ENCODE measurements at regions not wholly inside any gene's neighbourhood (a gene's known extent, or its start where the extent isn't known, plus 50 kb on each side); places are given as distances from the start of the nearest gene placed in this dataset.

DNA sequence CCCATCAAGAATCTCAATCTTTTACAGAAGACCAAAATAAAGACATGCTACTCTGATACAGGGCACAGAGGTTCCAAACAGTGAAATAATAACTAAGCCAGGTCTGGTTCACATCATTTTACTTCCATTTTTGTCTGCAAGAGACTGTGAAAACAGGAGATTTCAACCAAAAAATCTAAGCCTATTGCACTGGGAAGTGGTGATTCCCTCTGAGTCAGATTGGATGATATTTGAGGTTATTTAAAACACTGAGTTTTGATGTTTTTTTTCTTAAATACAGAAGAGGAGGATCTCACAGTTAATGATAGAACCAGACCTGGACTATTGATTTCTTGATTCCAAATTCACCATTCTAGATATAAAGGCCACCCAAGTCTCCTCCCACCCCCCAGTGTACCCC is 117.3 kb upstream of the FAM20A start:
- H3K9ac ChIP-seq (ENCODE audit: low read length in 3 of 3), result no peak overlapping the region
- no peak overlapping the region for H3K27ac ChIP-seq (ENCODE audit: low read depth in 2 of 2, low read length in 2 of 2)
- no peaks in the 10 kb centered on the region for H3K27me3 ChIP-seq (ENCODE audit: control insufficient read depth, insufficient read depth, low read length)
- H3K4me1 ChIP-seq (ENCODE audit: control insufficient read depth in 2 of 3, insufficient read depth in 2 of 3, low read depth in 1 of 3, low read length in 3 of 3), result no peaks in the 10 kb centered on the region
- TF ChIP-seq, protein P1, sequence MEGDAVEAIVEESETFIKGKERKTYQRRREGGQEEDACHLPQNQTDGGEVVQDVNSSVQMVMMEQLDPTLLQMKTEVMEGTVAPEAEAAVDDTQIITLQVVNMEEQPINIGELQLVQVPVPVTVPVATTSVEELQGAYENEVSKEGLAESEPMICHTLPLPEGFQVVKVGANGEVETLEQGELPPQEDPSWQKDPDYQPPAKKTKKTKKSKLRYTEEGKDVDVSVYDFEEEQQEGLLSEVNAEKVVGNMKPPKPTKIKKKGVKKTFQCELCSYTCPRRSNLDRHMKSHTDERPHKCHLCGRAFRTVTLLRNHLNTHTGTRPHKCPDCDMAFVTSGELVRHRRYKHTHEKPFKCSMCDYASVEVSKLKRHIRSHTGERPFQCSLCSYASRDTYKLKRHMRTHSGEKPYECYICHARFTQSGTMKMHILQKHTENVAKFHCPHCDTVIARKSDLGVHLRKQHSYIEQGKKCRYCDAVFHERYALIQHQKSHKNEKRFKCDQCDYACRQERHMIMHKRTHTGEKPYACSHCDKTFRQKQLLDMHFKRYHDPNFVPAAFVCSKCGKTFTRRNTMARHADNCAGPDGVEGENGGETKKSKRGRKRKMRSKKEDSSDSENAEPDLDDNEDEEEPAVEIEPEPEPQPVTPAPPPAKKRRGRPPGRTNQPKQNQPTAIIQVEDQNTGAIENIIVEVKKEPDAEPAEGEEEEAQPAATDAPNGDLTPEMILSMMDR (IDR thresholded peaks at IDR 0.05; ENCODE audit: borderline replicate concordance, extremely low read depth, insufficient read depth), result no peak
- DNase-seq (no peak), FAIRE-seq (no peak)
- no peaks in the 10 kb centered on the region for H3K9me3 ChIP-seq (ENCODE audit: control insufficient read depth in 2 of 3, insufficient read depth in 1 of 3, low read length in 3 of 3)
- H3K36me3 ChIP-seq (ENCODE audit: control insufficient read depth in 2 of 3, insufficient read depth in 3 of 3, low read length in 3 of 3), result no peaks in the 10 kb centered on the region
- intact Hi-C loops (cut with DNase I), result no loop called here
- H3K4me3 ChIP-seq (ENCODE audit: low read length in 3 of 3), result no peak overlapping the region

DNA sequence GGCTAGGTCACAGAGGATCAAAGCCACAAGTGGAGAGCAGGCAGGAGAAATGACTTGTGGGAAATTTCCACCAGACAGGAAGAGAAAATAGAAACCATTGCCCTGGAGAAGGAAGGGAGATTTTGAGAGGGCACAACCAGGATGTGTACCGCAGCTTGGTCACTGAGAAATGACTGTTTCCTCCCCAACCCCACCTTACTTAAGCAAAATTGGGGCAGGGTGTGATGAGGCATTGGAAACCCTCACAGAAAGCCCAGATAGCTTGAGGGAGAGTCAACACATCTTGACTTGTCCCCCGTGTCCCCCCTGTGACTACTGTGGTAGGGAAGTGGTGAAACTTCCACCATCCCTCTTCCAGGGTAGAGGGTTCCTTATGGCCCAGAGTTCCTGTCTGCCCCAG is 113.5 kb upstream of the FAM20A start:
- intact Hi-C loops (cut with DNase I), result no loop called here
- no peak overlapping the region for H3K4me3 ChIP-seq (ENCODE audit: low read length in 3 of 3)
- TF ChIP-seq, protein P1 (IDR thresholded peaks at IDR 0.05; ENCODE audit: borderline replicate concordance, extremely low read depth, insufficient read depth), result no peak

GRCh38 chr17:68711858-68712257 is 110.7 kb upstream of the FAM20A start:
- H3K9ac ChIP-seq (ENCODE audit: low read length in 3 of 3), result no peak overlapping the region
- TF ChIP-seq, protein P1 (IDR thresholded peaks at IDR 0.05; ENCODE audit: borderline replicate concordance, extremely low read depth, insufficient read depth), result no peak
- DNase-seq (no peak), FAIRE-seq (no peak)
- H3K9me3 ChIP-seq (ENCODE audit: control insufficient read depth in 2 of 3, insufficient read depth in 1 of 3, low read length in 3 of 3), result no peaks in the 10 kb centered on the region
- H3K4me3 ChIP-seq (ENCODE audit: low read length in 3 of 3), result no peak overlapping the region
- intact Hi-C loops (cut with DNase I), result no loop called here
- no peaks in the 10 kb centered on the region for H3K36me3 ChIP-seq (ENCODE audit: control insufficient read depth in 2 of 3, insufficient read depth in 3 of 3, low read length in 3 of 3)
- peaks cover 0 to 4% (median 0%) of the 10 kb centered on the region in 3 donors for H3K4me1 ChIP-seq (ENCODE audit: control insufficient read depth in 2 of 3, insufficient read depth in 2 of 3, low read depth in 1 of 3, low read length in 3 of 3)
- H3K27me3 ChIP-seq (ENCODE audit: control insufficient read depth, insufficient read depth, low read length), result no peaks in the 10 kb centered on the region
- no peak overlapping the region for H3K27ac ChIP-seq (ENCODE audit: low read depth in 2 of 2, low read length in 2 of 2)

More for the DNA sequence above, 113.5 kb upstream of the FAM20A start:
- Histone ChIP-seq H3K27me3 (ENCODE audit: control insufficient read depth, insufficient read depth, low read length) (no peaks in the 10 kb centered on the region), H3K27ac (ENCODE audit: low read depth in 2 of 2, low read length in 2 of 2) (no peak overlapping the region), H3K9me3 (ENCODE audit: control insufficient read depth in 2 of 3, insufficient read depth in 1 of 3, low read length in 3 of 3) (no peaks in the 10 kb centered on the region), H3K4me1 (ENCODE audit: control insufficient read depth in 2 of 3, insufficient read depth in 2 of 3, low read depth in 1 of 3, low read length in 3 of 3) (peaks cover 0 to 4% (median 0%) of the 10 kb centered on the region in 3 donors), H3K36me3 (ENCODE audit: control insufficient read depth in 2 of 3, insufficient read depth in 3 of 3, low read length in 3 of 3) (no peaks in the 10 kb centered on the region), H3K9ac (ENCODE audit: low read length in 3 of 3) (no peak overlapping the region)
- DNase-seq (no peak), FAIRE-seq (no peak)

DNA sequence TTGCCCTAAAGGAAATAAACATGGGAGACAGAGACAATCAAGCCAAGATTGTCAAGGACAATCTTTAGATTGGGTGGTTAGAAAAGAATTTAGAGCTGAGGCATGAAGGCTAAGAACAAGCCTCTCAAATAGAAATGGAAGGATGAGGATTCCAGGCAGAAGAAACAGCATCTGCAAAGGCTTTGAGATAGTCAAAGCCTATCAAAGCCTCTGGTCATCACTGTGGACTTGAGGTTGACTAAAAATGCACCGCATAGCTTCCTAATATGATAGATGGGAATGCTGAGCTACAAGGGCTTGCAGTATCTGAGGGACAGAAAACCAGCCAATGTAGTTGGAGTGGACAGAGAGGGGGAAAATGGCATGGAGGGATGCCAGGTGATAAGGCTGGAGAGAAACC is 109.8 kb upstream of the FAM20A start:
- Histone ChIP-seq H3K4me3 (ENCODE audit: low read length in 3 of 3) (no peak overlapping the region), H3K27me3 (ENCODE audit: control insufficient read depth, insufficient read depth, low read length) (no peaks in the 10 kb centered on the region), H3K36me3 (ENCODE audit: control insufficient read depth in 2 of 3, insufficient read depth in 3 of 3, low read length in 3 of 3) (no peaks in the 10 kb centered on the region), H3K4me1 (ENCODE audit: control insufficient read depth in 2 of 3, insufficient read depth in 2 of 3, low read depth in 1 of 3, low read length in 3 of 3) (peaks cover 0 to 4% (median 0%) of the 10 kb centered on the region in 3 donors), H3K27ac (ENCODE audit: low read depth in 2 of 2, low read length in 2 of 2) (no peak overlapping the region), H3K9me3 (ENCODE audit: control insufficient read depth in 2 of 3, insufficient read depth in 1 of 3, low read length in 3 of 3) (no peaks in the 10 kb centered on the region), H3K9ac (ENCODE audit: low read length in 3 of 3) (no peak overlapping the region)
- TF ChIP-seq, protein P1 (IDR thresholded peaks at IDR 0.05; ENCODE audit: borderline replicate concordance, extremely low read depth, insufficient read depth), result no peak
- FAIRE-seq, result no peak
- DNase-seq, result no peak
- intact Hi-C loops (cut with DNase I), result no loop called here

Measured in kidney (tissue), 13 donors.